Liver (tissue), 8 donors: ENCODE measurements at regions not wholly inside any gene's neighbourhood (a gene's known extent, or its start where the extent isn't known, plus 50 kb on each side); places are given as distances from the start of the nearest gene placed in this dataset.

ENCODE experiments used
- DNase-seq: peaks from one replicate; pipeline ENCODE4 v3.0.0-alpha.2; 2017; ENCODE audit warnings: low spot score
- H3K27ac ChIP-seq, 2 donors: one replicate each; pipeline ENCODE4 v1.7.0; 2013; ENCODE audit warnings: inconsistent platforms in 2 of 2, low read length in 2 of 2, control low read depth in 1 of 2, low read depth in 1 of 2, mild to moderate bottlenecking in 1 of 2
- H3K27me3 ChIP-seq, 4 donors: one replicate each; pipeline versions ENCODE4 v1.6.1 to v1.7.0; 2013; ENCODE audit warnings: low read length in 3 of 4, inconsistent platforms in 1 of 4, mild to moderate bottlenecking in 1 of 4, moderate library complexity in 1 of 4; ENCODE audit not compliant: control insufficient read depth in 4 of 4, insufficient read depth in 4 of 4
- H3K36me3 ChIP-seq, 4 donors: one replicate each; pipeline versions ENCODE4 v1.6.1 to v1.7.0; 2013; ENCODE audit warnings: low read length in 3 of 4, mild to moderate bottlenecking in 3 of 4, low read depth in 1 of 4, moderate library complexity in 1 of 4; ENCODE audit not compliant: control insufficient read depth in 4 of 4, insufficient read depth in 3 of 4
- H3K4me1 ChIP-seq, 4 donors: one replicate each; pipeline versions ENCODE4 v1.6.1 to v1.7.0; 2013; ENCODE audit warnings: low read length in 3 of 4, mild to moderate bottlenecking in 3 of 4, moderate library complexity in 1 of 4; ENCODE audit not compliant: control insufficient read depth in 4 of 4, insufficient read depth in 4 of 4
- H3K4me3 ChIP-seq, 3 donors: one replicate each; pipeline versions ENCODE4 v1.6.1 to v1.7.0; 2013; ENCODE audit warnings: low read length in 3 of 3, control low read depth in 1 of 3, low read depth in 1 of 3, mild to moderate bottlenecking in 1 of 3
- H3K9ac ChIP-seq, 2 donors: one replicate each; pipeline ENCODE4 v1.7.0; 2013; ENCODE audit warnings: low read length in 2 of 2, mild to moderate bottlenecking in 2 of 2, moderate library complexity in 2 of 2, control low read depth in 1 of 2, low read depth in 1 of 2
- H3K9me3 ChIP-seq, 4 donors: one replicate each; pipeline versions ENCODE4 v1.6.1 to v1.7.0; 2013; ENCODE audit warnings: low read length in 3 of 4; ENCODE audit not compliant: control insufficient read depth in 4 of 4
- ATF3 ChIP-seq: IDR thresholded peaks from 2 replicates; pipeline ENCODE4 v1.6.1; 2016; ENCODE audit warnings: antibody characterized with exemption
- CTCF ChIP-seq: fragments of 150-350 bp; IDR thresholded peaks from 2 replicates; pipeline ENCODE4 v1.5.1; 2017; ENCODE audit warnings: improper control_type of control experiment, low read depth, low read length; ENCODE audit not compliant: missing input control
- FOXA1 ChIP-seq: IDR thresholded peaks from 2 replicates; pipeline ENCODE4 v1.6.1; 2016; ENCODE audit warnings: antibody characterized with exemption
- FOXA2 ChIP-seq: IDR thresholded peaks from 2 replicates; pipeline ENCODE4 v1.6.1; 2016; ENCODE audit warnings: antibody characterized with exemption
- GABPA ChIP-seq, 2 donors: IDR thresholded peaks in 1 of 2; conservative IDR thresholded peaks in 1 of 2; 2 replicates each; pipeline ENCODE4 v1.6.1; 2016; ENCODE audit warnings: antibody characterized with exemption in 2 of 2, mild to moderate bottlenecking in 1 of 2, moderate library complexity in 1 of 2
- HNF4A ChIP-seq, 2 donors: conservative IDR thresholded peaks; 2 replicates each; pipeline ENCODE4 v1.6.1; 2016; ENCODE audit warnings: antibody characterized with exemption in 2 of 2, mild to moderate bottlenecking in 2 of 2
- HNF4G ChIP-seq: IDR thresholded peaks from 2 replicates; pipeline ENCODE4 v1.6.1; 2016; ENCODE audit warnings: antibody characterized with exemption
- JUND ChIP-seq, 2 donors: IDR thresholded peaks; 2 replicates each; pipeline ENCODE4 v1.6.1; 2016; ENCODE audit warnings: antibody characterized with exemption in 2 of 2
- NR2F2 ChIP-seq: IDR thresholded peaks from 2 replicates; pipeline ENCODE4 v1.6.1; 2016; ENCODE audit warnings: antibody characterized with exemption
- RAD21 ChIP-seq, 2 donors: IDR thresholded peaks; 2 replicates each; pipeline ENCODE4 v1.6.1; 2016; ENCODE audit warnings: antibody characterized with exemption in 2 of 2, mild to moderate bottlenecking in 2 of 2
- REST ChIP-seq: IDR thresholded peaks from 2 replicates; pipeline ENCODE4 v1.6.1; 2016; ENCODE audit warnings: antibody characterized with exemption, mild to moderate bottlenecking
- RXRA ChIP-seq, 2 donors: IDR thresholded peaks; 2 replicates each; pipeline ENCODE4 v1.6.1; 2017 to 2018; ENCODE audit warnings: antibody characterized with exemption in 2 of 2, mild to moderate bottlenecking in 1 of 2
- SP1 ChIP-seq: IDR thresholded peaks from 2 replicates; pipeline ENCODE4 v1.6.1; 2018; ENCODE audit warnings: antibody characterized with exemption, mild to moderate bottlenecking
- YY1 ChIP-seq: IDR thresholded peaks from 2 replicates; pipeline ENCODE4 v1.6.1; 2016; ENCODE audit warnings: antibody characterized with exemption, mild to moderate bottlenecking
- ZBTB33 ChIP-seq: IDR thresholded peaks from 2 replicates; pipeline ENCODE4 v1.6.1; 2016; ENCODE audit warnings: antibody characterized with exemption
- WGBS: extraction: QIAGEN DNeasy Blood & Tissue Kit; methylation state at CpG from one replicate; pipeline ENCODE4 v1.1.7; 2013; 5-methylcytosine and 5-hydroxymethylcytosine counted together
- donor health status: healthy.
- donor health status: healthy.
- donor health status: healthy.
- donor health status: healthy.
- donor health status: healthy.

- no peaks in the 10 kb centered on the region for H3K9me3 ChIP-seq
- TF ChIP-seq FOXA1 (no peak), SP1 (no peak), RAD21 (IDR thresholded peaks at IDR 0.05) (no peak), ZBTB33 (no peak), NR2F2 (no peak), YY1 (no peak), RXRA (IDR thresholded peaks at IDR 0.05) (no peak), JUND (IDR thresholded peaks at IDR 0.05) (no peak), REST (no peak), FOXA2 (no peak), ATF3 (no peak)
- no peak for DNase-seq
- H3K27me3 ChIP-seq, result no peaks in the 10 kb centered on the region
- no peak overlapping the region for H3K4me3 ChIP-seq
- WGBS, result 96% methylated on average over 1 of the region's 1 CpG
- H3K9ac ChIP-seq, result no peak overlapping the region
- H3K27ac ChIP-seq, result no peak overlapping the region
- H3K36me3 ChIP-seq, result no peaks in the 10 kb centered on the region
- no peaks in the 10 kb centered on the region for H3K4me1 ChIP-seq
Measured at GRCh38 chr14:37974421-37974820, 233.3 kb upstream of the SSTR1 start.

GRCh38 chr14:37977481-37977880, 230.2 kb upstream of the SSTR1 start:
- TF ChIP-seq HNF4A (conservative IDR thresholded peaks at IDR 0.05) (no peak), CTCF (no peak), GABPA (IDR thresholded peaks at IDR 0.05 in 1 of 2, conservative IDR thresholded peaks at IDR 0.05 in 1 of 2) (no peak), FOXA2 (no peak), RAD21 (IDR thresholded peaks at IDR 0.05) (no peak), ZBTB33 (no peak), HNF4G (no peak), JUND (IDR thresholded peaks at IDR 0.05) (no peak)
- Histone ChIP-seq H3K4me1 (no peaks in the 10 kb centered on the region), H3K27me3 (no peaks in the 10 kb centered on the region), H3K9ac (no peak overlapping the region), H3K36me3 (no peaks in the 10 kb centered on the region), H3K9me3 (peaks cover 3 to 4% (median 3%) of the 10 kb centered on the region in 4 donors), H3K4me3 (no peak overlapping the region), H3K27ac (no peak overlapping the region)
- no peak for DNase-seq
